NB4 (cell line): ENCODE measurements at regions not wholly inside any gene's neighbourhood (a gene's known extent, or its start where the extent isn't known, plus 50 kb on each side); places are given as distances from the start of the nearest gene placed in this dataset.

ENCODE experiments used
- DNase-seq: peaks from one replicate; pipeline ENCODE4 v3.0.0; 2010; ENCODE audit warnings: low read depth
- H3K4me3 ChIP-seq: one replicate; pipeline ENCODE4 v1.5.1; 2011; ENCODE audit warnings: mild to moderate bottlenecking, low read depth, low read length, moderate library complexity
- CTCF ChIP-seq: IDR thresholded peaks from one replicate; pipeline ENCODE4 v1.5.1; 2012; ENCODE audit warnings: low read depth, low read length
- MAX ChIP-seq: IDR thresholded peaks from 2 replicates; pipeline ENCODE4 v1.6.1; 2011; ENCODE audit warnings: low read depth, low read length
- MYC ChIP-seq: IDR thresholded peaks from 2 replicates; pipeline ENCODE4 v1.6.1; 2011; ENCODE audit warnings: low read depth, low read length
- POLR2A ChIP-seq: IDR thresholded peaks from 2 replicates; pipeline ENCODE4 v1.6.1; 2011; ENCODE audit warnings: mild to moderate bottlenecking; ENCODE audit not compliant: insufficient read length; ENCODE audit errors: extremely low read depth

- no peak for DNase-seq
- TF ChIP-seq MYC, result no peak
- no peak for TF ChIP-seq MAX
- no peak for TF ChIP-seq POLR2A
- no peak for TF ChIP-seq CTCF
- no peak overlapping the region for H3K4me3 ChIP-seq
Observed at GRCh38 chr4:104869831-104870230, 276.8 kb upstream of the TET2 start.

GRCh38 chr4:104870495-104871233, 276.0 kb upstream of the TET2 start:
- H3K4me3 ChIP-seq, result no peak overlapping the region
- no peak for TF ChIP-seq POLR2A
- TF ChIP-seq MYC, result no peak
- no peak for TF ChIP-seq MAX
- TF ChIP-seq CTCF, result no peak
- no peak for DNase-seq

GRCh38 chr4:104878936-104879335, 267.7 kb upstream of the TET2 start:
- TF ChIP-seq CTCF (no peak), MYC (no peak), MAX (no peak), POLR2A (no peak)
- no peak for DNase-seq
- no peak overlapping the region for H3K4me3 ChIP-seq

GRCh38 chr4:104879367-104879766, 267.3 kb upstream of the TET2 start:
- no peak for DNase-seq
- no peak overlapping the region for H3K4me3 ChIP-seq
- no peak for TF ChIP-seq CTCF
- TF ChIP-seq MYC, result no peak
- no peak for TF ChIP-seq POLR2A

GRCh38 chr4:104879854-104880253, 266.8 kb upstream of the TET2 start:
- TF ChIP-seq CTCF (no peak), MYC (no peak), POLR2A (no peak), MAX (no peak)
- no peak overlapping the region for H3K4me3 ChIP-seq
- no peak for DNase-seq
